Heart left ventricle (tissue), 13 donors: ENCODE measurements at regions not wholly inside any gene's neighbourhood (a gene's known extent, or its start where the extent isn't known, plus 50 kb on each side); places are given as distances from the start of the nearest gene placed in this dataset.

ENCODE experiments used
- POLR2A ChIP-seq, 2 donors: fragments of 450-650 bp; IDR thresholded peaks; one replicate each; pipeline ENCODE4 v1.6.1; 2017; ENCODE audit warnings: antibody characterized with exemption in 2 of 2, mild to moderate bottlenecking in 2 of 2, moderate library complexity in 2 of 2
- TF ChIP-seq, protein P1 (sequence below), 12 donors: fragments of 200-600 bp; sonication (generic) in 4 of 12; IDR thresholded peaks; one replicate each; pipeline versions ENCODE4 v1.5.0 to v1.8.0; 2018 to 2022; ENCODE audit warnings: antibody characterized with exemption in 12 of 12, mild to moderate bottlenecking in 5 of 12
- donor health status: ischemic (EF 13 %, LVEDD 7.1; RV severe dilation, severe dysfunction).
- donor health status: DM: no; HTN: yes; CAD: no.
- donor health status: DM: no; HTN: no; CAD: no.
- donor health status: ischemic (EF 25% LVEDD 6.9; RV normal size, moderate dysfunction).
- donor health status: ischemic (EF 25% LVEDD 5.7; RV mildly dilated, moderate dysfunction).
- donor health status: ischemic (EF 35%, LVEDD 5.7; RV mildly dilated, moderate dysfunction).
- donor health status: nonischemic (EF 11% LVEDD 7.7; RV severe dilation, severe dysfunction).
- donor health status: DM: yes; HTN: yes; CAD: no.
- donor health status: PGD.
- donor health status: ischemic (EF 29% LVEDD 5.4; RV normal size, mild dysfunction).
- donor health status: nonischemic (EF 23%, LVEDD 6.1; RV moderate dilation, normal function).

GRCh38 chr10:105406488-105406887 lies 765.4 kb downstream of the SORCS3 start:
- TF ChIP-seq, protein P1, sequence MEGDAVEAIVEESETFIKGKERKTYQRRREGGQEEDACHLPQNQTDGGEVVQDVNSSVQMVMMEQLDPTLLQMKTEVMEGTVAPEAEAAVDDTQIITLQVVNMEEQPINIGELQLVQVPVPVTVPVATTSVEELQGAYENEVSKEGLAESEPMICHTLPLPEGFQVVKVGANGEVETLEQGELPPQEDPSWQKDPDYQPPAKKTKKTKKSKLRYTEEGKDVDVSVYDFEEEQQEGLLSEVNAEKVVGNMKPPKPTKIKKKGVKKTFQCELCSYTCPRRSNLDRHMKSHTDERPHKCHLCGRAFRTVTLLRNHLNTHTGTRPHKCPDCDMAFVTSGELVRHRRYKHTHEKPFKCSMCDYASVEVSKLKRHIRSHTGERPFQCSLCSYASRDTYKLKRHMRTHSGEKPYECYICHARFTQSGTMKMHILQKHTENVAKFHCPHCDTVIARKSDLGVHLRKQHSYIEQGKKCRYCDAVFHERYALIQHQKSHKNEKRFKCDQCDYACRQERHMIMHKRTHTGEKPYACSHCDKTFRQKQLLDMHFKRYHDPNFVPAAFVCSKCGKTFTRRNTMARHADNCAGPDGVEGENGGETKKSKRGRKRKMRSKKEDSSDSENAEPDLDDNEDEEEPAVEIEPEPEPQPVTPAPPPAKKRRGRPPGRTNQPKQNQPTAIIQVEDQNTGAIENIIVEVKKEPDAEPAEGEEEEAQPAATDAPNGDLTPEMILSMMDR (IDR thresholded peaks at IDR 0.05): no peak
- TF ChIP-seq POLR2A (IDR thresholded peaks at IDR 0.05): no peak
